Right lobe of liver (tissue), 6 donors: ENCODE measurements at regions not wholly inside any gene's neighbourhood (a gene's known extent, or its start where the extent isn't known, plus 50 kb on each side); places are given as distances from the start of the nearest gene placed in this dataset.
"Not testable (repeated sequence)": the region's sequence is repeated elsewhere in the genome, so short reads cannot be mapped to it uniquely, and the experiment has no call there.

Experiments
- ATAC-seq, 4 donors: fragments of 200-7000 bp; cut with Tn5 transposase; one replicate each; pipeline ENCODE4 v1.9.1; 2020; ENCODE audit warnings: mild to moderate bottlenecking in 4 of 4, moderate library complexity in 4 of 4
- DNase-seq, 3 donors: peaks; one replicate each; pipeline ENCODE4 v3.0.0-alpha.2; 2020
- H3K27ac ChIP-seq, 3 donors: fragments of 200-600 bp; one replicate each; pipeline ENCODE4 v1.8.0; 2022
- H3K27me3 ChIP-seq, 2 donors: fragments of 200-600 bp; one replicate each; pipeline ENCODE4 v1.8.0; 2022
- H3K36me3 ChIP-seq, 4 donors: fragments of 200-600 bp; sonication (generic) in 1 of 4; one replicate each; pipeline versions ENCODE4 v1.5.1 to v1.8.0; 2017 to 2022; ENCODE audit warnings: control low read depth in 1 of 4
- H3K4me1 ChIP-seq, 4 donors: fragments of 200-600 bp; sonication (generic) in 1 of 4; one replicate each; pipeline versions ENCODE4 v1.5.1 to v1.8.0; 2017 to 2022; ENCODE audit warnings: control low read depth in 1 of 4
- H3K4me3 ChIP-seq, 3 donors: fragments of 200-600 bp; one replicate each; pipeline ENCODE4 v1.8.0; 2022
- H3K9me3 ChIP-seq, 4 donors: fragments of 200-600 bp; sonication (generic) in 1 of 4; one replicate each; pipeline versions ENCODE4 v1.5.1 to v1.8.0; 2017 to 2022; ENCODE audit warnings: control low read depth in 1 of 4
- POLR2A ChIP-seq: fragments of 450-650 bp; IDR thresholded peaks from one replicate; pipeline ENCODE4 v1.6.1; 2017; ENCODE audit warnings: antibody characterized with exemption, mild to moderate bottlenecking
- WGBS: methylation state at CpG from one replicate; pipeline ENCODE4 v1.1.6; 2018; ENCODE audit warnings: low coverage, low lambda C conversion rate; ENCODE audit not compliant: insufficient coverage; ENCODE audit errors: missing lambda C conversion rate; 5-methylcytosine and 5-hydroxymethylcytosine counted together
- intact Hi-C, 2 donors: fragments of 100-400 bp; cut with DNase I; formaldehyde crosslinking; loops; one replicate each; pipeline versions ENCODE4 v1.11.2 to v1.14.1; 2022
- TF ChIP-seq, protein P1 (sequence below), 4 donors: fragments of 200-600 bp in 3 of 4; fragments of 450-650 bp in 1 of 4; IDR thresholded peaks; one replicate each; pipeline versions ENCODE4 v1.5.1 to v1.8.0; 2016 to 2022; ENCODE audit warnings: antibody characterized with exemption in 4 of 4, mild to moderate bottlenecking in 2 of 4
- donor health status: DM: no; HTN: yes; CAD: no.
- donor health status: DM: no; HTN: no; CAD: no.
- donor health status: DM: no; HTN: no; CAD: no.
- donor health status: DM: no; HTN: yes; CAD: no.
- donor health status: DM: no; HTN: yes; CAD: no.

DNA sequence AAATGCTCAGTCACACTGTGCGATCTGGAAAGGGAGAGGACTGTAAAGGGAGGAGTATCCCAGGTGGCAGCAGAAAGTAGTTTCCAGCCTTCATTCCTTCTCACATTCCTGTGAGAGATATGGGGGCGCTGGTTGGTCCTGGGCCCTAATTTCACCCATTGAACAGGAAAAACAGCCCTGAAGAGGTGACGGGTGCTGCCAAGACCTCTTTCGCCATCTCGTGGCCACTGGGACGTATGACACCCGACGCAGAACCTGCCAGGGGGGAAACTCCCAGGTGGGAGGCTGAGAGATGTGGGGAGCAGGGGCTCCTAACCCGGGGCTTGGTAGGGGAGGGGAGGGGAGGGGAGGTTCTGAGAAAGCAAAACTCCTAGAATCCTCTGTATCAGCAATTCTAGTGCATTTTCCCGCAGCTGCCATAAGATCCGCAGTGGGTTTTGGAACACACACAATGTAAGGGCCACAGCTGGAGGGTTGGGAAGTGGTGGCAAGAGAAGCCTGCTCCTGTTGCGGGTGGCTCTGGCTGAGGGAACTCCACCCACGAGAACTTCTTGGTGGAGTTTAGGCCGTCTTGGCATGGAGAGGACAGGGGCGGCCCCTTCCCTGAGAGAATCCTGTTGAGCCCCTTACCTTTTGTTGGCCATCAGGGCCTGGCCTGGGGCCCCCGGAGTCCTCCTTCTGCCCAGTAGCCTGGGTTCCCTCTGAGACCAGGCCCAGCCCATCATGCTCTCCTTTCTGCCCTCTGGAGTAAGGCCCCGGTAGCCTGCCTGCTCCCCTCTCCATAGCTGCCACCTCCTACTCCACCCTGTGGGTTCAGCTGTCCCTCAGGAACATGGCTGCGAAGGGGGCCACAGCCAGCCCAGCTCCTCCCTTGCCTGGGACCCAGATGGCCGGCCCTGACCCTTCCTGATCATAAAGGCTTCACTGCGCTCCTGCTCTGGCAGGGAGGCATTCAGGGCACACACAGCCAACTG lies 134.1 kb downstream of the OR13H1 start:
- intact Hi-C loops = no loop called here
- TF ChIP-seq, protein P1, sequence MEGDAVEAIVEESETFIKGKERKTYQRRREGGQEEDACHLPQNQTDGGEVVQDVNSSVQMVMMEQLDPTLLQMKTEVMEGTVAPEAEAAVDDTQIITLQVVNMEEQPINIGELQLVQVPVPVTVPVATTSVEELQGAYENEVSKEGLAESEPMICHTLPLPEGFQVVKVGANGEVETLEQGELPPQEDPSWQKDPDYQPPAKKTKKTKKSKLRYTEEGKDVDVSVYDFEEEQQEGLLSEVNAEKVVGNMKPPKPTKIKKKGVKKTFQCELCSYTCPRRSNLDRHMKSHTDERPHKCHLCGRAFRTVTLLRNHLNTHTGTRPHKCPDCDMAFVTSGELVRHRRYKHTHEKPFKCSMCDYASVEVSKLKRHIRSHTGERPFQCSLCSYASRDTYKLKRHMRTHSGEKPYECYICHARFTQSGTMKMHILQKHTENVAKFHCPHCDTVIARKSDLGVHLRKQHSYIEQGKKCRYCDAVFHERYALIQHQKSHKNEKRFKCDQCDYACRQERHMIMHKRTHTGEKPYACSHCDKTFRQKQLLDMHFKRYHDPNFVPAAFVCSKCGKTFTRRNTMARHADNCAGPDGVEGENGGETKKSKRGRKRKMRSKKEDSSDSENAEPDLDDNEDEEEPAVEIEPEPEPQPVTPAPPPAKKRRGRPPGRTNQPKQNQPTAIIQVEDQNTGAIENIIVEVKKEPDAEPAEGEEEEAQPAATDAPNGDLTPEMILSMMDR (IDR thresholded peaks at IDR 0.05) = peak; percentile 45 to 65 (median 60)
- no peak for TF ChIP-seq POLR2A
- Histone ChIP-seq H3K4me3 (no peak overlapping the region), H3K36me3 (no peaks in the 10 kb centered on the region), H3K27me3 (peaks cover 0 to 6% of the 10 kb centered on the region in 2 donors), H3K4me1 (no peaks in the 10 kb centered on the region), H3K9me3 (no peaks in the 10 kb centered on the region), H3K27ac (no peak overlapping the region)
- peak; percentile 34 to 59 (median 39) for DNase-seq
- ATAC-seq = peak; percentile 57 to 80 (median 78)
- WGBS = 21% methylated on average over 13 of the region's 20 CpGs

DNA sequence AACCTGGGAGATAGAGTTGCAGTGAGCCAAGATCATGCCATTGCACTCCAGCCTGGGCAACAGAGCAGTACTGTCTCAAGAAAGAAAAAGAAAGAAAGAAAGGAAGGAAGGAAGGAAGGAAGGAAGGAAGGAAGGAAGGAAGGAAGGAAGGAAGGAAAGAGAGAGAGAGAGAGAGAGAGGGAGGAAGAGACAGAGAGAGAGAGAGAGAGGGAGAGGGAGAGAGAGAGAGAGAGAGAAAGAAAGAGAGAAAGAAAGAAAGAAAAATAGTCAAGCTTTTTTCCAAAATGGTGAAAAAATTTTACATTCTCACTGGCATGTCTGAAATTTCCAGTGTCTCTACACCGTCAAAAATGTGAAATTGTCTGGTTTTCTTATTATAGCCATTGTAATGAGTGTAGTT lies 138.9 kb downstream of the OR13H1 start:
- intact Hi-C loops = not testable (repeated sequence)

DNA sequence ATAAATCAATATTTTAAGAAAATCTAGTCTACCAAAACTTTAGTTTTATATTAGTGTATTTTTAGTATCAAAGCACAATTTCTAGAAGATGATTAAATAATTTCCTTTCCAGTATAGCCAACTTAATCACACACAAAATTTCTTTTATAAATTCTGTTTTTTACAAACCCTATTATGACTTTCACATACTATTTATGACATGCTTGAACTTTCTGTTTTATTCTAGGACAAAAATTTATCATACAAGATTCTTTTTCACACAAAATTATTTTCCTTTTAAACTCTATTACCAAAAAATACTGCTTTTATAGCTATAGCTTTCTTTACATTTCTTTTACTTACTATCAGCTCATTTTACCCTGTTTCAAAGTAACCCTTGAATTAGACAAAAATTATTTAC lies 149.5 kb downstream of the OR13H1 start:
- H3K27me3 ChIP-seq = peaks cover 0 to 11% of the 10 kb centered on the region in 2 donors
- no peaks in the 10 kb centered on the region for H3K36me3 ChIP-seq
- H3K4me3 ChIP-seq = no peak overlapping the region
- no peaks in the 10 kb centered on the region for H3K4me1 ChIP-seq
- TF ChIP-seq POLR2A = no peak
- TF ChIP-seq, protein P1 (IDR thresholded peaks at IDR 0.05) = no peak
- DNase-seq (no peak), ATAC-seq (no peak)
- no peaks in the 10 kb centered on the region for H3K9me3 ChIP-seq
- H3K27ac ChIP-seq = no peak overlapping the region
- intact Hi-C loops = no loop called here

More for the DNA sequence above, 138.9 kb downstream of the OR13H1 start:
- H3K9me3 ChIP-seq, H3K4me3 ChIP-seq, H3K36me3 ChIP-seq, DNase-seq, H3K4me1 ChIP-seq, ATAC-seq, H3K27ac ChIP-seq: not testable (repeated sequence)
- H3K27me3 ChIP-seq = peaks cover 0 to 11% of the 10 kb centered on the region in 2 donors
- WGBS = 50% methylated on average over 1 of the region's 1 CpG

DNA sequence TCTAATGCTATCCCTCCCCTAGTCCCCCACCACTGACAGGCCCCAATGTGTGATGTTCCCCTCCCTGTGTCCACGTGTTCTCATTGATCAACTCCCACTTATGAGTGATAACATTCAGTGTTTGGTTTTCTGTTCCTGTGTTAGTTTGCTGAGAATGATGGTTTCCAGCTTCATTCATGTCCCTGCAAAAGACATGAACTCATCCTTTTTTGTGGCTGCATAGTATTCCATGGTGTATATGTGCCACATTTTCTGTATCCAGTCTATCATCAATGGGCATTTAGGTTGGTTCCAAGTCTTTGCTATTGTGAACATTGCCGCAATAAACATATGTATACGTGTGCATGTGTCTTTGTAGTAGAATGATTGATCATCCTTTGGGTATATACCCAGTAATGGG lies 153.1 kb downstream of the OR13H1 start:
- intact Hi-C loops, H3K36me3 ChIP-seq, H3K4me1 ChIP-seq, H3K27ac ChIP-seq, H3K9me3 ChIP-seq, DNase-seq, H3K4me3 ChIP-seq, ATAC-seq, H3K27me3 ChIP-seq: not testable (repeated sequence)
- WGBS = 96% methylated on average over 3 of the region's 3 CpGs

DNA sequence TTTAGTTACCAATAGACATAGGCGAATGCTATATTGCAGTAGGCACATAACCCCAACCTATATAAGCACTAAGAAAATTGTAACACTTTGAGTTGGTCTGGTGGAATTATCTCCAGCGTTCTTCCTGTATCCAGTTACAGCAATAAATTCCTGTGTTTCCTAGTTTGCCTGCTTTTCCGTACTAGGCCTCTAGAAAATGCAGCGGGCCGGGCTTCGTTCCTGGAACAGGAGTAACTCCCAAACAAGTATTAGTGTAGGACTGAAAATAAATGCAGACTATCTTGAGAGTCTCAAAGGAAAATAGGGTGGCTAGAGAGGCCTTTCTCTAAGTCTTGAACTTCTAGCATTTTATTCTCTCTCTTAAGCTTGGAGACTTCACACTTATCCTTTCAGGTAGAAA lies 159.8 kb downstream of the OR13H1 start:
- H3K4me3 ChIP-seq = peak overlapping the region in 2 of 3 donors; percentile 46 to 59
- H3K36me3 ChIP-seq = no peaks in the 10 kb centered on the region
- intact Hi-C loops = no loop called here
- H3K27me3 ChIP-seq = no peaks in the 10 kb centered on the region
- WGBS = 56% methylated on average over 6 of the region's 6 CpGs
- no peak overlapping the region for H3K27ac ChIP-seq
- ATAC-seq = no peak
- no peaks in the 10 kb centered on the region for H3K9me3 ChIP-seq
- H3K4me1 ChIP-seq = peaks cover 0 to 4% (median 0%) of the 10 kb centered on the region in 4 donors
- TF ChIP-seq POLR2A = no peak
- TF ChIP-seq, protein P1 (IDR thresholded peaks at IDR 0.05) = no peak
- DNase-seq = no peak
